ENCODE measurements at regions not wholly inside any gene's neighbourhood (a gene's known extent, or its start where the extent isn't known, plus 50 kb on each side); places are given as distances from the start of the nearest gene placed in this dataset.
"Not testable (repeated sequence)": the region's sequence is repeated elsewhere in the genome, so short reads cannot be mapped to it uniquely, and the experiment has no call there.

- no peak for DNase-seq
Observed at GRCh38 chr2:11998218-11998617, 251.8 kb downstream of the LPIN1 start.

- DNase-seq = no peak
Observed at GRCh38 chr2:11998626-11999378, 252.4 kb downstream of the LPIN1 start.

GRCh38 chr2:12001621-12002020 is 255.2 kb downstream of the LPIN1 start:
- DNase-seq = no peak

GRCh38 chr2:12002215-12002614 is 255.8 kb downstream of the LPIN1 start:
- no peak for DNase-seq

- no peak for DNase-seq
Observed at GRCh38 chr2:12004713-12005112, 258.3 kb downstream of the LPIN1 start.

- peak; percentile 52 for DNase-seq
Observed at GRCh38 chr2:12005886-12006681, 259.7 kb downstream of the LPIN1 start.

GRCh38 chr2:12006850-12007249 is 260.4 kb downstream of the LPIN1 start:
- DNase-seq = no peak

- no peak for DNase-seq
Observed at GRCh38 chr2:12007282-12007681, 260.9 kb downstream of the LPIN1 start.

GRCh38 chr2:12008425-12009061 is 262.1 kb downstream of the LPIN1 start:
- DNase-seq = no peak

- no peak for DNase-seq
Observed at GRCh38 chr2:12009323-12009905, 263.0 kb downstream of the LPIN1 start.

- DNase-seq = no peak
Observed at GRCh38 chr2:12010059-12010458, 263.6 kb downstream of the LPIN1 start.

GRCh38 chr2:12010779-12011178 is 264.3 kb downstream of the LPIN1 start:
- no peak for DNase-seq

GRCh38 chr2:12014088-12014960 is 267.9 kb downstream of the LPIN1 start:
- no peak for DNase-seq

GRCh38 chr2:12017499-12018157 is 271.2 kb downstream of the LPIN1 start:
- DNase-seq = no peak

- not testable (repeated sequence) for DNase-seq
Observed at GRCh38 chr2:12018726-12019125, 272.3 kb downstream of the LPIN1 start.

GRCh38 chr2:12020833-12021469 is 274.5 kb downstream of the LPIN1 start:
- no peak for DNase-seq

GRCh38 chr2:12024197-12024907 is 277.9 kb downstream of the LPIN1 start:
- DNase-seq = not testable (repeated sequence)

- no peak for DNase-seq
Observed at GRCh38 chr2:12027136-12027535, 280.7 kb downstream of the LPIN1 start.

GRCh38 chr2:12031866-12032265 is 285.4 kb downstream of the LPIN1 start:
- DNase-seq = no peak

GRCh38 chr2:12032398-12032797 is 286.0 kb downstream of the LPIN1 start:
- no peak for DNase-seq

- no peak for DNase-seq
Observed at GRCh38 chr2:12032975-12033374, 286.5 kb downstream of the LPIN1 start.
